Activated T-cell treated with anti-CD3 and anti-CD28 coated beads, Interleukin-2, amount 50 U/mL, for 72 hours (primary cell): ENCODE measurements at regions not wholly inside any gene's neighbourhood (a gene's known extent, or its start where the extent isn't known, plus 50 kb on each side); places are given as distances from the start of the nearest gene placed in this dataset.

Source experiments
- ATAC-seq, 2 donors: fragments of 150-1000 bp; cut with Tn5 transposase; replicated peaks in 1 of 2; 2 replicates each; pipeline ENCODE4 v1.10.0; 2021; ENCODE audit warnings: moderate library complexity in 2 of 2, mild to moderate bottlenecking in 1 of 2
- DNase-seq, 2 donors: peaks; one replicate each; pipeline ENCODE4 v3.0.0; 2021 to 2022; ENCODE audit warnings: mixed read lengths in 1 of 2
- H3K27ac Mint-ChIP-seq: one replicate; pipeline ENCODE4 v1.8.0; 2022; ENCODE audit warnings: mild to moderate bottlenecking, moderate library complexity, mixed read lengths
- H3K27me3 Mint-ChIP-seq: one replicate; pipeline ENCODE4 v1.8.0; 2022; ENCODE audit warnings: low read depth, mixed read lengths
- H3K36me3 Mint-ChIP-seq, 2 donors: one replicate each; pipeline ENCODE4 v1.8.0; 2022; ENCODE audit warnings: mixed read lengths in 2 of 2, mild to moderate bottlenecking in 1 of 2; ENCODE audit not compliant: insufficient read depth in 2 of 2
- H3K4me1 Mint-ChIP-seq: one replicate; pipeline ENCODE4 v1.8.0; 2022; ENCODE audit warnings: low read depth, mixed read lengths
- H3K4me3 Mint-ChIP-seq, 2 donors: one replicate each; pipeline ENCODE4 v1.8.0; 2022; ENCODE audit warnings: mild to moderate bottlenecking in 2 of 2, mixed read lengths in 2 of 2, moderate library complexity in 2 of 2
- H3K9me3 Mint-ChIP-seq, 2 donors: one replicate each; pipeline ENCODE4 v1.8.0; 2022; ENCODE audit warnings: mixed read lengths in 2 of 2

DNA sequence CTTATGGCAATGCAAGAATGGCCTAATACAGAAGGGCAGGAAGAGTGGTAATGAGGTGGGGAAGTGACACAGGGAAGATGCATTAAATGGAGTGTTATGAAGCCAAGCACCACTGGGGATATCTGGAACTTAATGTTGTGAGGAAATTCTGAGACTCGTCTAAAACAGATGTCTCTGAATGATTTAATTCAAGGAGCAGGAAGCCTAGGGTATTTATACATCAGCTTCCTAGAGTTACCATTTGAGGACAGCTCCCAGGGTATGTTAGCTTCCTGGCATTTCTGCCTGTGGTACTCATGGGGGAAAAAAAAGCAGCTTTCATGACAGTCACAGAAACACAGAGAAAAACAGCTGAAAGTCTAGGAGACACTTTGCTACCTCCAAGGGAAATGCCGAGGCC, 989.5 kb downstream of the CBLN2 start:
- no peaks in the 10 kb centered on the region for H3K27me3 Mint-ChIP-seq
- ATAC-seq (no peak), DNase-seq (no peak)
- no peak overlapping the region for H3K4me3 Mint-ChIP-seq
- H3K4me1 Mint-ChIP-seq, result no peaks in the 10 kb centered on the region
- peaks cover 4% of the 10 kb centered on the region in 2 donors for H3K9me3 Mint-ChIP-seq
- no peak overlapping the region for H3K27ac Mint-ChIP-seq
- H3K36me3 Mint-ChIP-seq, result peaks cover 0 to 2% of the 10 kb centered on the region in 2 donors

DNA sequence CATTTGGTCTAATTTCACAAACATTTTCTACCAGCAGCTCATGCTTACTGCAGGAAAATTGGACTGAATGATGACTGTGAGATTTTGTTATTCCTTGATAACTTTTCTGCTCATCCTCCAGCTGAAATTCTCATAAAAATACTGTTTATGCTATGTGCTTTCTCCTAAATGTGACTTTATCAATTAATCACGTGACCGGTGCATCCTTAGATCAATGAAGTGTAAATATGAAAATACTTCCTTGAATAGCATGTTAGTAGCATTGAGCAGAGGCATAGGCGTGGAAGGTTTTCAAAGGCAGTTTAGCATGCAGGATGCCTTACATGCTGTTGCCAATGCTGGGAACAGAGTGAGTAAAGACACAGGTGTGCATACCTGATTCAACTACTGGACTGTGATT, 1002.5 kb downstream of the CBLN2 start:
- ATAC-seq (no peak), DNase-seq (no peak)
- Mint-ChIP-seq H3K4me1 (no peaks in the 10 kb centered on the region), H3K36me3 (no peaks in the 10 kb centered on the region), H3K27me3 (no peaks in the 10 kb centered on the region), H3K9me3 (peaks cover 2% of the 10 kb centered on the region in 2 donors), H3K4me3 (no peak overlapping the region), H3K27ac (no peak overlapping the region)

DNA sequence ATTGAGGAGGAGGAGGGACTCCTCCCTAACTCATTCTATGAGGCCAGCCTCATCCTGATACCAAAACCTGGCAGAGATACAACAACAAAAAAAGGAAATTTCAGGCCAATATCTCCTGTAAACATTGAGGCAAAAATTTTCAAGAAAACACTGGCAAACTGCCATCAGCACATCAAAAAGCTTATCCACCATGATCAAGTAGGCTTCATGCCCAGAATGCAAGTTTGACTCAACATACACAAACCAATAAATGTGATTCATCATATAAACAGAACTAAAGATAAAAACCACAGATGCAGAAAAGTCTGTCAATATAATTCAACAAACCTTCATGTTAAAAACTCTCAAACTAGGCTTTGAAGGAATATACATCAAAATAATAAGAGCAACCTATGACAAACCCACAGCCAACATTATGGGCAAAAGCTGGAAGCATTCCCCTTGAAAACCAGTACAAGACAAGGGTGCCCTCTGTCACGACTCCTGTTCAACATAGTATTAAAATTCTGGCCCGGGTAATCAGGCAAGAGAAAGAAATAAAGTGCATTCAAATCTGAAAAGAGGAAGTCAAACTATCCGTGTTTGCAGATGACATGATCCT, 1014.3 kb downstream of the CBLN2 start:
- Mint-ChIP-seq H3K36me3 (no peaks in the 10 kb centered on the region), H3K4me3 (no peak overlapping the region), H3K4me1 (no peaks in the 10 kb centered on the region), H3K9me3 (no peaks in the 10 kb centered on the region), H3K27ac (no peak overlapping the region), H3K27me3 (no peaks in the 10 kb centered on the region)
- no peak for ATAC-seq
- DNase-seq, result no peak

DNA sequence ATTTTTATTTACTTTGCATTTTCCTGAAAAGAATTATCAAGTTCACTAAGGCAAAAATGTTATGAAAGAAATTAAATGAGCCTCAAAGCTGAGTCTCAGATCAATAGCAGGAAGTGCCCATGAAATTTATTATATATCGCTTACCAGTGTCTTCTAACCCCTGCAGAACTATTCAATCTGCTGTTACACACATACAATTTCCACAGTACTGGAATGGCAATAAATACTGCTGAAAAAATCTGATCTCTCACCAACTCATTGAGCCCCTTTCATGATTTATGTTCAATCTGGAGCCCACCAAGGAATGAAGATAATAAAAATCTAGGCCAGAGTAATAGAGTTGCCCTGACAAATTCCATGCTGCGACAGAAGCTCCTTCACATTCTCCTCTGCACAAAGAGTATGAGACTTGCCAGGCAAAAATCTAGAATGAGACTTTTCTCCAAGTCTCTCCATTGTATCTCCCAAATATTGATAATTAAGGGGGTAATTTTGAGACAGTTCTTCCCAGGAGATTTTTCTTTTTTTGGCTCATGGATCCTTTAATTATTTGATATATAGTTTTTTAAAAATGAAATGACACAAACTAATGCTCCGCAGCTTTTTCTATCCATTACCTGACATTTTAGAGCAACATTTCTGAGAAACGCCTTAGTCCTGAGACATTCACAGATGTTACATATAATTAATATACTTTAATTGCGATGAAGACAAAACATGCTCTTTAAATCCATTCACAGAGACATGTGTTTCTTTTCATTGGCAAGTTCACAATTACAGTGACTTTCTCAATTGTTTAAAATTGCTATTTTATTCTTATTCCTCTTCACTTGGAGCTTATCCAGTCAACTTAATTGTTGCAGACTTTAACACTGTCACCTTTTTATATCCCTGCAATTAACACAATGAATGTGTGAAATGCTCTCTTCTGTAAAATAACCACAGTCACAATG, 1020.4 kb downstream of the CBLN2 start:
- Mint-ChIP-seq H3K27me3 (no peaks in the 10 kb centered on the region), H3K4me1 (no peaks in the 10 kb centered on the region), H3K9me3 (no peaks in the 10 kb centered on the region), H3K36me3 (no peaks in the 10 kb centered on the region), H3K27ac (no peak overlapping the region), H3K4me3 (no peak overlapping the region)
- DNase-seq (no peak), ATAC-seq (no peak)

DNA sequence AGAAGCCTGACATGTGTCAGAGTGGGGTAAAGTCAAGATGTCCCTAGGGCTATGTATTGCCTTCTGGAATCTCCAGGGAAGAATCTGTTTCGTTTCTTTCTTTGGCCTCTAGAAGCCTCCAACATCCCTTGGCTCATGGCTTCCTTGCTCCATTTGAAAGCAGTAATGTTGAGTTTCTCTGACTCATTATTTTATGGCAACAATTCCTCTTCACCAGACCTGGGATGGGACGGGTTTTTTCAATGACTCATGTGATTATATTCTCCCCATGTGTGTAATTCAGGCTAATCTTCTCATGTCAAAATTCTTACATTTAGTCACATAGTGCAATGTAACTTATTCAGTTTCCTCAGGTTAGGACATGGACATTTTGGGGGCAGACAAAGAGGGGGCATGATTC, 1038.6 kb downstream of the CBLN2 start:
- no peaks in the 10 kb centered on the region for H3K27me3 Mint-ChIP-seq
- DNase-seq (no peak), ATAC-seq (no peak)
- no peak overlapping the region for H3K4me3 Mint-ChIP-seq
- H3K9me3 Mint-ChIP-seq, result peaks cover 6 to 9% of the 10 kb centered on the region in 2 donors
- peaks cover 2 to 6% of the 10 kb centered on the region in 2 donors for H3K36me3 Mint-ChIP-seq
- H3K4me1 Mint-ChIP-seq, result no peaks in the 10 kb centered on the region
- no peak overlapping the region for H3K27ac Mint-ChIP-seq

DNA sequence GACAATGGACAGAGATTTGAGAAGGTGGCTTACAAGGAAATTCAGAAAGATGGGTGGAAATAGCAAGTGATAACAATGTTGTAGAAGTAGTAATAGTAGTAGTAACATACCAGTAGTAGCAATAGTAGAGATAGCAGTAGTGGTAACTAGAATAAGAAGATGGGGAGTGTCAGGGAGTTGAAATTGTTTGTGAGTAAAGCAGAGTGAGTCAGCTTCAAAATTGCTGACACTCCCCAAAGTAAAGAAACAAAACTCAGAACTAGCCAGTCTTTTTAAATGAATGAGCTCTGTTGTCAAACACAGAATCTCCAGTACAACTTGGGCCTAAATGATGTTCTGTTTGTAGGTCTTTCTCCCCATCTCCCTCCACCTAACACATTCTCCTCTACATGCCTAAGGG, 1040.9 kb downstream of the CBLN2 start:
- Mint-ChIP-seq H3K27ac (no peak overlapping the region), H3K9me3 (peaks cover 6 to 9% of the 10 kb centered on the region in 2 donors), H3K36me3 (peaks cover 2 to 6% of the 10 kb centered on the region in 2 donors), H3K27me3 (no peaks in the 10 kb centered on the region), H3K4me3 (no peak overlapping the region), H3K4me1 (no peaks in the 10 kb centered on the region)
- DNase-seq, result no peak
- ATAC-seq, result no peak

DNA sequence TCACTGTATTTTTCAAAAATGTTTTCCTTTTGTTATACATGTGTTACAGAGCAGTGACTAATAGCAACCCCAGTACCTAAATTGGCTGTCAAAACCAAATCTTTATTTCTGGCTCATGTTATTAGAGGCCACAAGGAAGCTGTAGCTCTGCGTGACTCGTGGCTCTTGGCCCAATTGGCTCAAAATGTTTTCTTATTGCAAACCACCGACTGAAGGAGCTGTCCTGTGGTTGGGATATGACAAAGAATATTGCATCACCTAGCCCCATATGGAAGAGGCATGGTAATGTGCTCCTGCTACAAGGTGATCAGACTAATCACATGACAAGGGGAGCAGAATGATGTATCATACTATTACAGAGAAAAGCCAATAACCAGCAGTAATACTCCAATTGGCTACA, 1058.5 kb downstream of the CBLN2 start:
- Mint-ChIP-seq H3K4me1 (no peaks in the 10 kb centered on the region), H3K36me3 (no peaks in the 10 kb centered on the region), H3K27me3 (no peaks in the 10 kb centered on the region), H3K27ac (no peak overlapping the region), H3K9me3 (peaks cover 0 to 2% of the 10 kb centered on the region in 2 donors), H3K4me3 (no peak overlapping the region)
- DNase-seq (no peak), ATAC-seq (no peak)

DNA sequence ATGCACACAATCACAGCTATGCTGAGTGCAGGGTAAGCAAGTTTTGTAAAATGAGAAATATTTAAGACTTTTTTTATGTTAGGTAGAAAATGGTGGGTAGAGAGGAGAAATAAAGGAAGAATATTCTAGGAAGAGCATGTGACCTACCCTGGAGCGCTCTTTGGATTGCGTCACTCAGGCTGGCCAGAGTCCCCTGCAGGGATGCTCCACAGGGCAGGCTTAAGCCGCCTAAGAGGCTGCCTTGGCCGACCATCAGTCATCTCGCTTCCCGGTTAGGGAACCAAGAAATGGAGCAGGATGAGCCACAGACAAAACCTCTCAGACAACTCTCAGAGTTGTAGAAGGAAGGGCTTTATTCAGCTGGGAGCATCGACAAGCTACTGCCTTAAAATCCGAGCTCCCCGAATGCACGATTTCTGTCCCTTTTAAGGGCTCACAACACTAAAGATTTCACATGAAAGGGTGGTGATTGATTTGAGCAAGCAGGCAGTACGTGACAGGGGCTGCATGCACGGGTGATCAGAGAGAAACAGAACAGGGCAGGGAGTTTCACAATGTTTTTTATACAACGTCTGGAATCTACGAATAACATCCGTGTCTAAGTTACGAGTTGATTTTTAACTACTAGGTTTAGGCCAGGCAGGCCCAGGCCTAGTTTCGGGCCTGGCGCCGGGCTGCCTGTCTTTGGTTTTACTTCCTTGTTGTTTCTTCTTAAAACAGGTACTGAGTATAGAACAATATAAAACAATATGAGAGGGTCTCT, 1072.0 kb downstream of the CBLN2 start:
- Mint-ChIP-seq H3K4me1 (no peaks in the 10 kb centered on the region), H3K9me3 (peaks cover 0 to 1% of the 10 kb centered on the region in 2 donors), H3K36me3 (no peaks in the 10 kb centered on the region), H3K27me3 (no peaks in the 10 kb centered on the region), H3K4me3 (no peak overlapping the region), H3K27ac (no peak overlapping the region)
- ATAC-seq, result no peak
- DNase-seq, result no peak

DNA sequence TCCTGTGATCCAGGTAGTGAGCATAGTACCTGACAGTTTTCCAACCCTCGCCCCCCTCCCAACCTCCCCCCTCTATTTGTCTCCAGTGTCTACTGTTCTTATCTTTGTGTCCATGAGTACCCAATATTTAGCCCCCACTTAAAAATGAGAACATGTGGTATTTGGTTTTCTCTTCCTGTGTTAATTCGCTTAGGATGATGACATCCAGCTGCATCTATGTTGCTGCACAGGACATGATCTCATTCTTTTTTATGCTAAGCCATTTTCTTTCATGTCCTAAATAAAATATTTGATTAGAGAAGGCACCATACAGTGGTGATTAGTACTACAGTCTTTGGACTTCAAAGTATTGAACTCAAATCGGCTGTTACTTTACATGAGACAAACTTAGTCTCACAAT, 1087.9 kb downstream of the CBLN2 start:
- DNase-seq (no peak), ATAC-seq (no peak)
- no peaks in the 10 kb centered on the region for H3K27me3 Mint-ChIP-seq
- peaks cover 0 to 1% of the 10 kb centered on the region in 2 donors for H3K9me3 Mint-ChIP-seq
- H3K4me3 Mint-ChIP-seq, result no peak overlapping the region
- H3K36me3 Mint-ChIP-seq, result no peaks in the 10 kb centered on the region
- no peaks in the 10 kb centered on the region for H3K4me1 Mint-ChIP-seq
- no peak overlapping the region for H3K27ac Mint-ChIP-seq

DNA sequence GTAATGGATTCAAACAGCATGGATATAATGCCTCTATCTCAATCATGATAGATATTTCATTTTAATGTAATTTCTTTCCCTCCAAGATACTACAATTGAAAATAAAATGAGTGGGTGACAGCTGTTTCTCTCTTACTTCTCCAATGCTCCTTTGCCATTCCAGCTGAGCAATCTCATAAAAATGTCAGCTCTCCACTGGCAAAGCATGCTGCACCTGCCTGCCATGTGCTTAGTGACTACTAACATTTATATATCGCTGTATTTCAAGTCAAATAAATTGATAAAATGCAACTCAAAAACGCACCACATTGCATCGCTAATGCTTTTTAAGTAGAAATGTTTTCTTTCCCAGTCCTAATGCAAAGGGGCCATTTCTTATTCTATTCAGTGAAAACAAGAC, 1093.9 kb downstream of the CBLN2 start:
- H3K36me3 Mint-ChIP-seq, result no peaks in the 10 kb centered on the region
- H3K27ac Mint-ChIP-seq, result no peak overlapping the region
- no peaks in the 10 kb centered on the region for H3K4me1 Mint-ChIP-seq
- H3K27me3 Mint-ChIP-seq, result no peaks in the 10 kb centered on the region
- DNase-seq (no peak), ATAC-seq (no peak)
- H3K9me3 Mint-ChIP-seq, result no peaks in the 10 kb centered on the region
- no peak overlapping the region for H3K4me3 Mint-ChIP-seq

DNA sequence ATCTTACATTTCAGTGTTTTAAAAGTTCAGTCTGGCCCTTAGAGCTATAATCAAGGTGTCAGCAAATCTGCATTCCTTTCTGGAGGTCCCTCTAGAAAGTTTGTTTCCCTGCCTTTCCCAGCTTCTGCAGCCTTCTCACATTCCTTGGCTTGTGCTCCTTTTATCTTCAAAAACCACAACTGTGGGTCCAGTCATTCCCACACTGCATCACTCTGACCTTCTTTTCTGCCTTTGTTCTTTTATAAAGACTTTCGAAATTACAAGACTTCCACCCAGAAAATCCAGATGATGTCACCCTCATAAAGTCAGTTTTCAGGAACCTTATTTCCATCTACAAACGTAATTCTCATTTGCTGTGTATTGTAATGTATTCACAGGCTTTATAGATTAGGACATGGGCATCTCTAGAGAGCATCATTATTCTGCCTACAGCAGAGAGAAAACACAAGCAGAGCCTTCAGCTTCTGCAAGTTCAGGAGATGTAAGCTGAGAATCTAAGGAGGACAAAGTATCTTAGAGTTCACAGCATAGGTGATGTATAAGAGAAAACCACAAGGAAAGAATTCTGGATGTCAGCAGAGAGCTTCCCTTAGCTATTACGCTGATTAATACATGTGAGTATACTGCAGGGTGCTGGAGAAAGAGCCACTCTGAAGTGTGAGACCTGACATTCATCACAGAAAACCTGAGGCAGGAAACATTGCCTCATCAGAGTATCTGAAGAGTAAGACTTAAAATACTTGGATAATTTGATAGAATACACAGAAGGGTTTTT, 1100.2 kb downstream of the CBLN2 start:
- no peak for ATAC-seq
- no peaks in the 10 kb centered on the region for H3K4me1 Mint-ChIP-seq
- H3K27me3 Mint-ChIP-seq, result no peaks in the 10 kb centered on the region
- H3K36me3 Mint-ChIP-seq, result no peaks in the 10 kb centered on the region
- H3K9me3 Mint-ChIP-seq, result peaks cover 1 to 5% of the 10 kb centered on the region in 2 donors
- H3K27ac Mint-ChIP-seq, result no peak overlapping the region
- no peak for DNase-seq
- H3K4me3 Mint-ChIP-seq, result no peak overlapping the region

DNA sequence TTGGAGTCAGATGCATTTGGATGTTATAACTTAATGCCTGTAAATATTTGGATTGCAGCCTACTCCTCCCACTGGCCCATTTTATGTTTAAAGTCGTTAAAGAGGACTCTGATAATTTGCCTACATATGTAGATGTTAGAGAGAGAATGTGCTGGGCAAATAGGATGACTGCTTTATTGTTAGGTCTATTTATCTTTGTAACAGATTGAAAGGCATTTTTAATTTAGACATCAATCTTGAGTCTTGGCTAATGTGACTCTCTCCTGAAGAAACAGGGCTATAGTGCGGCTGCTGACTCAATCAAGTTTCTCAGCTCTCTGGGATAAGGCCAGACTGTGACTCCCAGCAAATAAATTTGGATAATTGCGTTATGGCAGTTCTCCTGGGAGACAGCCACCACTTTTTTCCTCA, 1101.4 kb downstream of the CBLN2 start:
- no peak overlapping the region for H3K27ac Mint-ChIP-seq
- H3K4me1 Mint-ChIP-seq, result no peaks in the 10 kb centered on the region
- DNase-seq (no peak), ATAC-seq (no peak)
- peaks cover 1 to 5% of the 10 kb centered on the region in 2 donors for H3K9me3 Mint-ChIP-seq
- H3K27me3 Mint-ChIP-seq, result no peaks in the 10 kb centered on the region
- no peak overlapping the region for H3K4me3 Mint-ChIP-seq
- H3K36me3 Mint-ChIP-seq, result no peaks in the 10 kb centered on the region
